WERI-Rb-1 (cell line): ENCODE measurements at regions not wholly inside any gene's neighbourhood (a gene's known extent, or its start where the extent isn't known, plus 50 kb on each side); places are given as distances from the start of the nearest gene placed in this dataset.
"Not testable (repeated sequence)": the region's sequence is repeated elsewhere in the genome, so short reads cannot be mapped to it uniquely, and the experiment has no call there.

ENCODE experiments used
- DNase-seq: peaks from one replicate; pipeline ENCODE4 v3.0.0-alpha.2; 2020
- H3K27ac ChIP-seq: fragments of 250-450 bp; sonication (Bioruptor Pico); 2 replicates; pipeline ENCODE4 v1.5.1; 2020; ENCODE audit warnings: mild to moderate bottlenecking, moderate library complexity
- H3K27me3 ChIP-seq: fragments of 250-450 bp; sonication (Bioruptor Pico); 2 replicates; pipeline ENCODE4 v1.5.1; 2021; ENCODE audit warnings: mild to moderate bottlenecking, low read depth, moderate library complexity; ENCODE audit not compliant: insufficient read depth, severe bottlenecking
- H3K36me3 ChIP-seq: fragments of 250-450 bp; sonication (Bioruptor Pico); 2 replicates; pipeline ENCODE4 v1.5.1; 2020; ENCODE audit warnings: mild to moderate bottlenecking, moderate library complexity
- H3K4me3 ChIP-seq: 2 replicates; pipeline ENCODE4 v1.5.1; 2011; ENCODE audit warnings: low read depth, mild to moderate bottlenecking, control low read depth, low read length
- H3K9me3 ChIP-seq: fragments of 250-450 bp; sonication (Bioruptor Pico); 2 replicates; pipeline ENCODE4 v1.5.1; 2021; ENCODE audit warnings: mild to moderate bottlenecking, moderate library complexity; ENCODE audit not compliant: severe bottlenecking
- CTCF ChIP-seq: IDR thresholded peaks from 2 replicates; pipeline ENCODE4 v1.5.1; 2011; ENCODE audit warnings: low read depth, mild to moderate bottlenecking, control low read depth, inconsistent platforms, low read length

GRCh38 chr16:75862098-75862386, 135.8 kb upstream of the CPHXL start:
- H3K9me3 ChIP-seq = no peaks in the 10 kb centered on the region
- H3K36me3 ChIP-seq = no peaks in the 10 kb centered on the region
- H3K27me3 ChIP-seq = no peaks in the 10 kb centered on the region
- DNase-seq = no peak
- H3K4me3 ChIP-seq = no peak overlapping the region
- no peak overlapping the region for H3K27ac ChIP-seq
- TF ChIP-seq CTCF = no peak

DNA sequence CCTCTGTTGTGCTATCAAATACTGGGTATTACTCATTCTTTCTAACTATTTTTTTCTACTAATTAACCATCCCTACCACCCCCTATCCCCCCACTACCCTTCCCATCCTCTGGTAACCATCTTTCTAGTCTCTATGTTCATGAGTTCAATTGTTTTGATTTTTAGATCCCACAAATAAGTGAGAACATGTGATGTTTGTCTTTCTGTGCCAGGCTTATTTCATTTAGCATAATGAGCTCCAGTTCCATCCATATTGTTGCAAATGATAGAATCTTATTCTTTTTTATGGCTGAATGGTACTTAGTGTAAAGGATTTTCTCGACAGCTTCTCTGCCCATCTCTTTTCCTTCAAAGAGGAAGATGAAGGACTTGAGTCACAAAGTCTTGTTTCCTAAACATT, 138.0 kb upstream of the CPHXL start:
- no peaks in the 10 kb centered on the region for H3K36me3 ChIP-seq
- no peak overlapping the region for H3K27ac ChIP-seq
- no peak for TF ChIP-seq CTCF
- no peak for DNase-seq
- no peak overlapping the region for H3K4me3 ChIP-seq
- H3K9me3 ChIP-seq = no peaks in the 10 kb centered on the region
- H3K27me3 ChIP-seq = no peaks in the 10 kb centered on the region

GRCh38 chr16:75865736-75866135, 139.4 kb upstream of the CPHXL start:
- H3K36me3 ChIP-seq = no peaks in the 10 kb centered on the region
- H3K9me3 ChIP-seq = no peaks in the 10 kb centered on the region
- H3K4me3 ChIP-seq = no peak overlapping the region
- no peak for DNase-seq
- H3K27ac ChIP-seq = no peak overlapping the region
- TF ChIP-seq CTCF = no peak
- no peaks in the 10 kb centered on the region for H3K27me3 ChIP-seq

- no peaks in the 10 kb centered on the region for H3K9me3 ChIP-seq
- H3K27ac ChIP-seq = no peak overlapping the region
- H3K27me3 ChIP-seq = no peaks in the 10 kb centered on the region
- no peaks in the 10 kb centered on the region for H3K36me3 ChIP-seq
- no peak for DNase-seq
- TF ChIP-seq CTCF = no peak
- no peak overlapping the region for H3K4me3 ChIP-seq
These were observed 142.6 kb upstream of the CPHXL start for GRCh38 chr16:75868636-75869632.

DNA sequence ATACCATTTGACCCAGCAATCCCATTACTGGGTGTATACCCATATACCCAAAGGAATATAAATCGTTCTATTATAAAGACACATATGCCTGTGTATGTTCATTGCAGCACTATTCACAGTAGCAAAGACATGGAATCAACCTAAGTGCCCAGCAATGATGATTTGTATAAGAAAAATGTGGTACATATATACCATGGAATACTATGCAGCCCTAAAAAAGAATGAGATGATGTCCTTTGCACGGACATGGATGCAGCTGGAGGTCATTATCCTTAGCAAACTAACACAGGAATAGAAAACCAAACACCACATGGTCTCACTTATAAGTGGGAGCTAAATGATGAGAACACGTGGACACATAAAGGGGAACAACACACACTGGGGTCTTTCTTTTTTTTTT, 155.0 kb upstream of the CPHXL start:
- H3K27me3 ChIP-seq, H3K4me3 ChIP-seq, H3K27ac ChIP-seq, DNase-seq, H3K9me3 ChIP-seq, H3K36me3 ChIP-seq: not testable (repeated sequence)

DNA sequence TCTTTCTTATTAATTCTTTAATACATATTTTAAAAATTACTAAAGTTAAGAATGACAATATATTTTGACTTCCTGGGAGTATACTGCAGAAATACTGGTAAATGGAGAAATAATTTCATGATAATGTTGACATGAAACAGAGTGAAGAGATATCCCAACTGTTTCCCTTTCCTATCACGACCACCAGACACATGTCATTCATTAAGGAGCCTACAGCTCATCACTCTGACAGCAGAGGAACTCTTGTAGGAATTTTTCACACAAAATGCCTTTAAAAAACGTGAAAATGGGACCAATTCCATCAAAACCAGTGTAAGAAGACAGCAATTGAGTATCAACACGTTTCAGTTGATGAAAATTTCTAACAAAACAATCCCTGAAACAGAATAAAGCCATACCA, 172.9 kb upstream of the CPHXL start:
- Histone ChIP-seq H3K4me3 (no peak overlapping the region), H3K9me3 (no peaks in the 10 kb centered on the region), H3K36me3 (no peaks in the 10 kb centered on the region), H3K27ac (no peak overlapping the region), H3K27me3 (no peaks in the 10 kb centered on the region)
- no peak for DNase-seq
- TF ChIP-seq CTCF = no peak
